Choroid plexus epithelial cell (primary cell): ENCODE measurements at regions not wholly inside any gene's neighbourhood (a gene's known extent, or its start where the extent isn't known, plus 50 kb on each side); places are given as distances from the start of the nearest gene placed in this dataset.

Experiments
- DNase-seq: peaks from one replicate; pipeline ENCODE4 v3.0.0-alpha.2; 2010; ENCODE audit warnings: low read depth
- H3K4me3 ChIP-seq: 2 replicates; pipeline ENCODE4 v1.5.1; 2011; ENCODE audit warnings: low read depth, mild to moderate bottlenecking, control low read depth, low read length, moderate library complexity
- TF ChIP-seq, protein P1 (sequence below): conservative IDR thresholded peaks from 2 replicates; pipeline ENCODE4 v1.5.1; 2011; ENCODE audit warnings: low read depth, mild to moderate bottlenecking, control low read depth, inconsistent platforms, low read length, moderate library complexity

DNA sequence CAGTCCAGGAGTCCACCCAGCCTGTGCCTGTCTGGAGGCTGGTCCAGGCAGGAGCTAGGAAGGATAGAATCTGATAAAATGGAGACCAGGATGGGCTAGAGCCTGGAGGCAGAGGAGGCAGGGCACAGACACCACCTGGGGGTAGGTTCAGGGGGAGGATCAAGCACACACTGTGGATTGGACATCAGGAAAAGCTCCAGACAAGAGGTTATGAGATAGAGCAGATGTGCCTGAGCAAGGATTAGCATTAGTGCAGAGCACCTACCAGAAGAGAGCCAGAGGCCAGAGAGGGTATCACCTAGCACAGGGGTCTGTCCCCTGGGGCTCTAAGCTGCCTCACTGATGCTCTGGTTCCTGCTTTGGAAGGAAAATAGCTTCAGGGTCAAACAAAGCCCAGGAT, 216.7 kb upstream of the ZC3H12A start:
- TF ChIP-seq, protein P1, sequence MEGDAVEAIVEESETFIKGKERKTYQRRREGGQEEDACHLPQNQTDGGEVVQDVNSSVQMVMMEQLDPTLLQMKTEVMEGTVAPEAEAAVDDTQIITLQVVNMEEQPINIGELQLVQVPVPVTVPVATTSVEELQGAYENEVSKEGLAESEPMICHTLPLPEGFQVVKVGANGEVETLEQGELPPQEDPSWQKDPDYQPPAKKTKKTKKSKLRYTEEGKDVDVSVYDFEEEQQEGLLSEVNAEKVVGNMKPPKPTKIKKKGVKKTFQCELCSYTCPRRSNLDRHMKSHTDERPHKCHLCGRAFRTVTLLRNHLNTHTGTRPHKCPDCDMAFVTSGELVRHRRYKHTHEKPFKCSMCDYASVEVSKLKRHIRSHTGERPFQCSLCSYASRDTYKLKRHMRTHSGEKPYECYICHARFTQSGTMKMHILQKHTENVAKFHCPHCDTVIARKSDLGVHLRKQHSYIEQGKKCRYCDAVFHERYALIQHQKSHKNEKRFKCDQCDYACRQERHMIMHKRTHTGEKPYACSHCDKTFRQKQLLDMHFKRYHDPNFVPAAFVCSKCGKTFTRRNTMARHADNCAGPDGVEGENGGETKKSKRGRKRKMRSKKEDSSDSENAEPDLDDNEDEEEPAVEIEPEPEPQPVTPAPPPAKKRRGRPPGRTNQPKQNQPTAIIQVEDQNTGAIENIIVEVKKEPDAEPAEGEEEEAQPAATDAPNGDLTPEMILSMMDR: no peak
- no peak for DNase-seq

DNA sequence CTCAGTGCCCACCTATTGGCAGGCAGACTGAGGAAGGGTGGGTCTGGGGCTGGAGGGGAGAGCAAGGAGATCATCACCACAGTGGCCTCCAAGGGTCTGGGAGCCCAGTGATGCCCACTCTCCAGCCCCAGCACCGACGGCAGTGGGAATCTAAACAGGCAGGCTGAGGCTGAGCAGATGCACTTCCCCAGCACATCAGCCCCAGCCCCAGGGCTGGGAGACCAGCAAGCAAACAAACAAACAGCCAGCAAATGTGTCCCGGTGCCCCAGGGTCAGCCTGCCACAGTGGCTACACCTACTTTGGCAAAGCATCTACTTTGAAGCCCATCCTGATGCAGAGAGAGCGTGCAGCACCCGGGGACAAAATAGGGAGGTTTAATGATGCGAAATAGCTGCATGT, 216.3 kb upstream of the ZC3H12A start:
- TF ChIP-seq, protein P1: no peak
- H3K4me3 ChIP-seq: no peak overlapping the region
- DNase-seq: no peak

More for the DNA sequence above, 216.7 kb upstream of the ZC3H12A start:
- H3K4me3 ChIP-seq: no peak overlapping the region

DNA sequence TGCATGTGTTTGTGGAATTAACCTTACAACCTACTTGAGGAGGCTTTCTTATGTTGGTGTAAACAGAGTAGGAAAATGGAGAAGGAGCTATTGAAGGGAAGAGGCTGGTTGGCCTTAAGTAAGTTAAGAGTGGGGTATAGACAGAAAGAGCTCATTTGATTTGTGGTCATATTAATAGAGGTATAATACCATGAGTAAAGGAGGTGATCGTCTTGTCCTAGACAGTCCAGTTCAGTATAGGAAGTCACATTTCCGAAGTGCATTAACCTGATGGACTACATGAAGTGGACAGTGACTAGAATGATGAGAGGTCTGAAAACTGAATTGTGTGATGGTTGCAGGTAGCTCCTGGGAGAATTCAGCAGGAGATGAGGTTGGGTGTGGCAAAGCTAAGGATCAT, 215.4 kb upstream of the ZC3H12A start:
- H3K4me3 ChIP-seq: no peak overlapping the region
- TF ChIP-seq, protein P1: no peak
- DNase-seq: no peak

DNA sequence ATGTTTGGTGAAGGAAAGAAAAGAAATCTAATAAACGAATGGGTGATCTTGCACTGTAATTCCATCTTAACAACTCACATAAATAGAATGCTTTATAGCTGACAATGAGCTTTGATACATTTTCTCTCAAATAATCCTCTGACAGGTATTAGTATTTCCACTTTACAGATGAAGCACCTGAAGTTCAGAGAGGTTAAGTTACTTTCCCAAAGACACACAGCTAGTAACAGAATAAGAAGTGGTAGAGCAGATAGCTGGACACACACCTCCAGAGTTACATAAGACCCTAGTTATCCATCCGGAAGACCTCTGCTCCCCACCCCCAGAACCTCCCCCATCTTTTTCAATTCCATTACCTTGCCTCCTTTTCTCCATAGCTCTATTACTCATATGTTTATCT, 213.3 kb upstream of the ZC3H12A start:
- TF ChIP-seq, protein P1: no peak
- DNase-seq: no peak
- no peak overlapping the region for H3K4me3 ChIP-seq

DNA sequence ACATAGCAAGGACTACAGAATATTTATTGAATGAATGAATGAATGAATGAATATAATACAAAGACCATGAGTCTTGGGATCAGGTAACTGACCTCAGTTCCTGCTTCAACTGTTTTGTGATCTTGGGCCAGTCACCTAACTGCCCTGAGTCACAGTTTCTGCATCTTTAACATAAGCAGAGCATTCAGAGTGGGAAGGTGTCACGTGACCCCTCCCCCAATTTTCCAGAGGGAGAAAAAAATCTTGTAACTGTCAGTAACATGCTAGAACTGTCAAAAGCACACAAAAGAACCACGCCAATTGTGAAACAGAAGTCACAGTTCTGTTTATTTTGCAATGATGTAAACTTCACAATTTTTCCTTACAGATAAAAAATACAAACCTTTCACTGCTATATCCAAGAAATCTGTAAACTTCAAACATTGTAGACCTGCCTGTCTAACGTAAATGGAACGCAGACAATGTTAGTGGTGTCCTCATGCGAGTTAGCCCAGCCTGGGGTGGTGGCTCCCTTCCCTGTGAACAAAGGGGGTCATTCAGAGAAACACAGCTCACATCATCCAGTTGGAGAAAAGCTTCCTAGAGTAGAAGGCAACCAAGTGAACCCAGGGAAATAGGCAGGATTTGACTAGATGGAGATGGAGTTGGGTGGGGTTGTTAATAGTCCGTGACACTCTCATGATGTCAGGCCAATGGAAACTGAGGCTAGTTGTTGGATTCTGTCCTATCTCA, 211.8 kb upstream of the ZC3H12A start:
- TF ChIP-seq, protein P1: no peak
- H3K4me3 ChIP-seq: no peak overlapping the region
- no peak for DNase-seq

DNA sequence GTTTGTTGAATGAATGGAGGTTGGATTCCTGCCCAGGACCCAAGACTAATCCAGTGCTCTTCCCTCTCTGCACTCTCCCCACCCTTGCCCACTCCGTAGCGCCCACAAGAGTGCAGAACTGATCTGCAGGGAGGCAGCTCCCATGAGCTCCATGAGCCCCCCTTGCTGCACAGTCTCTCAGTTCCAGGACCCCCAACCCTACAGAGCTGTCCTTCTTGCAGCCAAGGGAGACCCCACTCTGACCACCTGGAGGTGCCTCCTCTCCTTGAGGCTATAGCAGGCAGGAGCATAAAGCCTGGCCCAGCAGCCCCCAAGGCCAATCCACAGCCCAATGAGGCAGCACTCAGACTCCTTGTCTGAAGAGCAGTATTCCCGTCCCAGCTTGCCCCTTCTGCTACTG, 209.2 kb upstream of the ZC3H12A start:
- H3K4me3 ChIP-seq: no peak overlapping the region
- DNase-seq: no peak
- TF ChIP-seq, protein P1: no peak
